Spleen (tissue), 11 donors: ENCODE measurements at regions not wholly inside any gene's neighbourhood (a gene's known extent, or its start where the extent isn't known, plus 50 kb on each side); places are given as distances from the start of the nearest gene placed in this dataset.

Experiments used
- DNase-seq: peaks from one replicate; pipeline ENCODE4 v3.0.0-alpha.2; 2020
- H3K27ac ChIP-seq, 8 donors: fragments of 200-600 bp; sonication (generic) in 7 of 8; 1 replicate in 4 of 8; 2 replicates in 4 of 8; pipeline versions ENCODE4 v1.5.0 to v1.8.0; 2016 to 2021; ENCODE audit warnings: inconsistent platforms in 4 of 8, mild to moderate bottlenecking in 4 of 8, moderate library complexity in 1 of 8
- H3K27me3 ChIP-seq, 7 donors: fragments of 200-600 bp; sonication (generic) in 6 of 7; replicated peaks in 1 of 7; 1 replicate in 4 of 7; 2 replicates in 3 of 7; pipeline versions ENCODE4 v1.5.0 to v1.8.0; 2016 to 2021; ENCODE audit warnings: inconsistent platforms in 3 of 7, mild to moderate bottlenecking in 1 of 7
- H3K36me3 ChIP-seq, 6 donors: fragments of 200-600 bp; sonication (generic) in 5 of 6; 1 replicate in 4 of 6; 2 replicates in 2 of 6; pipeline versions ENCODE4 v1.5.0 to v1.8.0; 2016 to 2021; ENCODE audit warnings: inconsistent platforms in 2 of 6
- H3K4me1 ChIP-seq, 6 donors: fragments of 200-600 bp; sonication (generic) in 5 of 6; 1 replicate in 3 of 6; 2 replicates in 3 of 6; pipeline versions ENCODE4 v1.5.0 to v1.8.0; 2016 to 2021; ENCODE audit warnings: inconsistent platforms in 3 of 6
- H3K4me3 ChIP-seq, 8 donors: fragments of 200-600 bp; sonication (generic) in 7 of 8; 1 replicate in 4 of 8; 2 replicates in 4 of 8; pipeline versions ENCODE4 v1.5.0 to v1.8.0; 2016 to 2021; ENCODE audit warnings: inconsistent platforms in 4 of 8, mild to moderate bottlenecking in 4 of 8, moderate library complexity in 2 of 8
- H3K9me3 ChIP-seq, 8 donors: fragments of 200-600 bp; sonication (generic) in 7 of 8; 1 replicate in 4 of 8; 2 replicates in 4 of 8; pipeline versions ENCODE4 v1.5.0 to v1.8.0; 2016 to 2021; ENCODE audit warnings: inconsistent platforms in 4 of 8
- CTCF ChIP-seq, 11 experiments: fragments of 200-600 bp in 7 of 11; fragments of 450-650 bp in 4 of 11; sonication (generic) in 4 of 11; IDR thresholded peaks in 8 of 11; conservative IDR thresholded peaks in 3 of 11; 1 replicate in 7 of 11; 2 replicates in 4 of 11; pipeline versions ENCODE4 v1.4.0 to v1.8.0; 2016 to 2021; ENCODE audit warnings: antibody characterized with exemption in 11 of 11, inconsistent platforms in 4 of 11, mild to moderate bottlenecking in 1 of 11
- POLR2A ChIP-seq, 3 donors: fragments of 450-650 bp; IDR thresholded peaks; one replicate each; pipeline ENCODE4 v1.5.1; 2017; ENCODE audit warnings: antibody characterized with exemption in 3 of 3, mild to moderate bottlenecking in 1 of 3
- POLR2AphosphoS5 ChIP-seq, 3 donors: sonication (generic); formaldehyde crosslinking; IDR thresholded peaks; one replicate each; pipeline ENCODE4 v1.5.1; 2017; ENCODE audit warnings: antibody characterized with exemption in 3 of 3
- WGBS, 5 donors: extraction: QIAGEN DNeasy Blood & Tissue Kit in 3 of 5; methylation state at CpG; one replicate each; pipeline versions ENCODE4 v1.1.5 to v1.1.7; 2013 to 2018; 5-methylcytosine and 5-hydroxymethylcytosine counted together
- intact Hi-C: fragments of 100-400 bp; cut with DNase I; formaldehyde crosslinking; loops from one replicate; pipeline ENCODE4 v1.15.0; 2023; ENCODE audit warnings: low total_unique reads
- donor health status: healthy with polysubstance abuse.
- donor health status: DM: no; HTN: no; CAD: no; lungs with moderate emphysema.
- donor health status: DM: no; HTN: no; CAD: no.
- donor health status: Bipolar disorder and iron deficiency.
- donor health status: healthy.
- donor health status: DM: no; HTN: no; CAD: no.
- donor health status: DM: yes; HTN: yes; CAD: no.

DNA sequence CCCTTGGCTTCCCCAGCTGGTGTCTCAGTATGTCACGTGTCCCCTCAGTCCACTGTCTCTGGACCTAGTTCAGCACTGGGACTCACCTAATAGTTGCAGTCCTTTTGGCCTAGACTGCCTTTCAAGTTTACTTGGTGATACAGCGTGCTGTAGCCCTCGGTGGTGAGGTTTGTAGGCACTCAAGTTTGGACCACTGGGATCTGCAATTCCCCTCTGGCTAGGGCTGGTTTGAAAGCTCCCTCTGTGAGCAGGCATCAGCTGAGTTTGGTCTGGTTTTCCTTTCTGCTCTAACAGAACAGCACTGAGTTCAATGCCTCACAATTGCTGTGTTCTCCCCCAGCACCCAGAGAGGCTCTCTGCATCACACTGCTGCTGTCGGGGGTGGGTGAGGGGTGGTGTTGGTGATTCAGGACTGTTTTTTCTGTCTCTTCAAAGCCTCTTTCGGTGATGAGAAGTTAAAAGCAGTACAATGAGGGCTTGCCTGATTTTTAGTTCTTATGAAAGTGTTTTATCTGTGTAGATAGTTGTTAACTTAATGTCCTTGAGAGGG lies 494.2 kb downstream of the TDRD15 start:
- intact Hi-C loops: no loop called here
- no peaks in the 10 kb centered on the region for H3K36me3 ChIP-seq
- TF ChIP-seq POLR2A (IDR thresholded peaks at IDR 0.05) (no peak), CTCF (IDR thresholded peaks at IDR 0.05 in 8 of 11, conservative IDR thresholded peaks at IDR 0.05 in 3 of 11) (no peak), POLR2AphosphoS5 (IDR thresholded peaks at IDR 0.05) (no peak)
- DNase-seq: no peak
- H3K4me1 ChIP-seq: no peaks in the 10 kb centered on the region
- H3K4me3 ChIP-seq: no peak overlapping the region
- H3K27ac ChIP-seq: no peak overlapping the region
- peaks cover 0 to 35% (median 9%) of the 10 kb centered on the region in 8 donors for H3K9me3 ChIP-seq
- H3K27me3 ChIP-seq: no peaks in the 10 kb centered on the region
- 70 to 81% (median 78%) methylated on average over 5 of the region's 5 CpGs for whole genome bisulfite sequencing, 5 donors

DNA sequence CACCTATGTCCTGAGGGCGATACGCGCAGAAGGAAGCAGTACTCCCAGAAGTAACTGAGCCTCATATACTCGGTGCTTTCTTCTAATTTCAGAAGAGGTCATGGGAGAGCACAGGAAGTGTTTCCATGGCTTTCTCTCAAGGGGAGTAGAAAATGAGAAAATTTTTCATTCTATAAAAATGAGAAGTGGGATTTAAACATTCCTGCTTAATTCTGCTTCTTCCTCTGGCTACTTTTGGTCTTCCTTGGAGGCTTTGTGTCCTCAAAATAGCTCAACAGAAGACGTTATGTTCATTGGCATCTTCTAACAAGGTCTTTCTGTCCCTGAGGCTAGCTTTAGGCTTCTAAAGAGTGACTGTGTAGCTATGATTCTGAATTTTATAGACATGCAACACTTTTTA lies 497.0 kb downstream of the TDRD15 start:
- DNase-seq: no peak
- Histone ChIP-seq H3K4me3 (no peak overlapping the region), H3K4me1 (no peaks in the 10 kb centered on the region), H3K9me3 (peaks cover 0 to 17% (median 0%) of the 10 kb centered on the region in 8 donors), H3K27me3 (no peaks in the 10 kb centered on the region), H3K36me3 (no peaks in the 10 kb centered on the region), H3K27ac (no peak overlapping the region)
- 62 to 74% (median 71%) methylated on average over 5 of the region's 5 CpGs for WGBS, 5 donors
- TF ChIP-seq POLR2AphosphoS5 (IDR thresholded peaks at IDR 0.05) (no peak), CTCF (IDR thresholded peaks at IDR 0.05 in 8 of 11, conservative IDR thresholded peaks at IDR 0.05 in 3 of 11) (no peak), POLR2A (IDR thresholded peaks at IDR 0.05) (no peak)
- intact Hi-C loops: no loop called here

DNA sequence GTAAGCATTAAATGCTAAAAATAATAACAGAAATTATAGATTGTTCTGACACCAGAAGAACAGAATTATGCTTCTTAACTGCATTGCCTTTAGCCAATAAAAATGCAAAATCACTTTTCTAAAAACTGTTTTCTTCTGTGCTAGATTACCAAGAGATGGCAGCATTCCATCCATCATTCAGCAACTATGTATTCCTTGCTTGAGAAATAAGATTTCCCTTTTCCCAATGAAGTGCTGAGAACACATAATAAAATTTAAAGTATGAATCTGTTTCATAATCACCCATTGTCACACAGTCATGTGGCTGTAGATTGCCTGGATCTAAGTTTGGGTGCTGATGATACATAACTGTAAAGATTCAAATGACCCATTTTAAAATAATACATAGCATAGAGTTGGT lies 504.2 kb downstream of the TDRD15 start:
- Histone ChIP-seq H3K9me3 (peaks cover 0 to 5% (median 0%) of the 10 kb centered on the region in 8 donors), H3K36me3 (no peaks in the 10 kb centered on the region), H3K4me1 (no peaks in the 10 kb centered on the region), H3K27ac (no peak overlapping the region), H3K27me3 (no peaks in the 10 kb centered on the region), H3K4me3 (no peak overlapping the region)
- DNase-seq: no peak
- intact Hi-C loops: no loop called here
- no peak for TF ChIP-seq POLR2A (IDR thresholded peaks at IDR 0.05)
- TF ChIP-seq CTCF (IDR thresholded peaks at IDR 0.05 in 8 of 11, conservative IDR thresholded peaks at IDR 0.05 in 3 of 11): no peak
- no peak for TF ChIP-seq POLR2AphosphoS5 (IDR thresholded peaks at IDR 0.05)

DNA sequence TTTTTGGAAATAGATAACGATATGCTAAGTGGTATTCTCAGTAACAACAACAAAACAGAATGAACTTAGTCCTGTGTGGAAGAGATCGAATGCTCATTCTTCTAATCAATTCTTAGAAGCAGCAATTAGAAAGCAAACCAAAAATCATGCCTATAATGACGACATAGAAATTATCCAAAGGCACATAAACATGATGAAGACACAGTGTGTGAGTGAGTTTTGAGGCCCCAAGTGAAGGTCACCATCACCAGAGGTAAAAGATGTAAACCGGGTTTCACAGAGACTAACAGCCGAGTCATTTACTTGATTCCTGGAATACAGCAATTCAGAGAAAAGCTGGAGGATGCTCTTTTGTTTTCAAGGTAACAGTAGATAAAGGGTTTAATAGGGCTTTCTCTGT lies 509.2 kb downstream of the TDRD15 start:
- intact Hi-C loops: no loop called here
- Histone ChIP-seq H3K27me3 (no peaks in the 10 kb centered on the region), H3K27ac (no peak overlapping the region), H3K4me3 (no peak overlapping the region), H3K4me1 (no peaks in the 10 kb centered on the region), H3K9me3 (no peaks in the 10 kb centered on the region), H3K36me3 (no peaks in the 10 kb centered on the region)
- WGBS, 5 donors: 77 to 85% (median 81%) methylated on average over 5 of the region's 5 CpGs
- TF ChIP-seq POLR2AphosphoS5 (IDR thresholded peaks at IDR 0.05): no peak
- no peak for TF ChIP-seq POLR2A (IDR thresholded peaks at IDR 0.05)
- no peak for DNase-seq

- intact Hi-C loops: no loop called here
- H3K4me1 ChIP-seq: no peaks in the 10 kb centered on the region
- H3K9me3 ChIP-seq: no peaks in the 10 kb centered on the region
- H3K27me3 ChIP-seq: no peaks in the 10 kb centered on the region
- DNase-seq: no peak
- H3K4me3 ChIP-seq: no peak overlapping the region
- no peaks in the 10 kb centered on the region for H3K36me3 ChIP-seq
- TF ChIP-seq POLR2A (IDR thresholded peaks at IDR 0.05) (no peak), POLR2AphosphoS5 (IDR thresholded peaks at IDR 0.05) (no peak), CTCF (IDR thresholded peaks at IDR 0.05 in 8 of 11, conservative IDR thresholded peaks at IDR 0.05 in 3 of 11) (no peak)
- 55 to 70% (median 68%) methylated on average over 6 of the region's 6 CpGs for WGBS, 5 donors
- no peak overlapping the region for H3K27ac ChIP-seq
These were observed 509.7 kb downstream of the TDRD15 start for GRCh38 chr2:21633466-21633865.
